LNCAP (cell line): ENCODE measurements at regions not wholly inside any gene's neighbourhood (a gene's known extent, or its start where the extent isn't known, plus 50 kb on each side); places are given as distances from the start of the nearest gene placed in this dataset.

ENCODE experiments used
- CTCF ChIP-seq: fragments of 450-650 bp; IDR thresholded peaks from 2 replicates; pipeline ENCODE4 v1.5.1; 2017; ENCODE audit warnings: mild to moderate bottlenecking

- TF ChIP-seq CTCF, result no peak
Observed at GRCh38 chr17:65442691-65443090, 118.8 kb downstream of the AXIN2 start.

GRCh38 chr17:65442250-65442649 is 119.2 kb downstream of the AXIN2 start:
- TF ChIP-seq CTCF, result no peak

- no peak for TF ChIP-seq CTCF
Observed at GRCh38 chr17:65441053-65441605, 120.3 kb downstream of the AXIN2 start.

- TF ChIP-seq CTCF, result no peak
Observed at GRCh38 chr17:65438708-65439294, 122.6 kb downstream of the AXIN2 start.

GRCh38 chr17:65438173-65438572 is 123.3 kb downstream of the AXIN2 start:
- TF ChIP-seq CTCF, result no peak

- no peak for TF ChIP-seq CTCF
Observed at GRCh38 chr17:65436871-65437270, 124.6 kb downstream of the AXIN2 start.

- TF ChIP-seq CTCF, result no peak
Observed at GRCh38 chr17:65434878-65435277, 126.6 kb downstream of the AXIN2 start.

GRCh38 chr17:65434251-65434650 is 127.2 kb downstream of the AXIN2 start:
- no peak for TF ChIP-seq CTCF
